Parathyroid adenoma (tissue), 2 donors: ENCODE measurements at regions not wholly inside any gene's neighbourhood (a gene's known extent, or its start where the extent isn't known, plus 50 kb on each side); places are given as distances from the start of the nearest gene placed in this dataset.

Experiments used
- H2AFZ ChIP-seq: fragments of 300-600 bp; sonication (generic); one replicate; pipeline ENCODE4 v1.7.0; 2017; ENCODE audit warnings: antibody characterized with exemption, mild to moderate bottlenecking
- H3K27ac ChIP-seq: fragments of 300-600 bp; sonication (generic); one replicate; pipeline ENCODE4 v1.7.0; 2017
- H3K27me3 ChIP-seq: fragments of 300-600 bp; sonication (generic); one replicate; pipeline ENCODE4 v1.7.0; 2017; ENCODE audit warnings: low read length; ENCODE audit not compliant: control insufficient read depth, insufficient read depth
- H3K36me3 ChIP-seq: fragments of 300-600 bp; sonication (generic); one replicate; pipeline ENCODE4 v1.7.0; 2017; ENCODE audit warnings: low read length; ENCODE audit not compliant: control insufficient read depth, insufficient read depth
- H3K4me1 ChIP-seq: fragments of 300-600 bp; sonication (generic); one replicate; pipeline ENCODE4 v1.7.0; 2017; ENCODE audit warnings: control low read depth
- H3K4me2 ChIP-seq: fragments of 300-600 bp; sonication (generic); one replicate; pipeline ENCODE4 v1.7.0; 2017; ENCODE audit warnings: low read length
- H3K4me3 ChIP-seq: fragments of 300-600 bp; sonication (generic); one replicate; pipeline ENCODE4 v1.7.0; 2017; ENCODE audit warnings: low read depth, low read length
- H3K79me2 ChIP-seq: fragments of 300-600 bp; sonication (generic); one replicate; pipeline ENCODE4 v1.7.0; 2017; ENCODE audit warnings: control low read depth
- H3K9ac ChIP-seq: fragments of 300-600 bp; sonication (generic); one replicate; pipeline ENCODE4 v1.7.0; 2017; ENCODE audit warnings: mild to moderate bottlenecking
- H3K9me3 ChIP-seq: fragments of 300-600 bp; sonication (generic); one replicate; pipeline ENCODE4 v1.7.0; 2017; ENCODE audit warnings: low read length; ENCODE audit not compliant: control insufficient read depth
- CTCF ChIP-seq: fragments of 300-600 bp; sonication (generic); IDR thresholded peaks from one replicate; pipeline ENCODE4 v1.7.0; 2017; ENCODE audit warnings: antibody characterized with exemption, mild to moderate bottlenecking
- donor health status: primary hyperparathyroidism.

GRCh38 chr6:147793871-147794643 is 285.6 kb downstream of the SAMD5 start:
- no peaks in the 10 kb centered on the region for H3K79me2 ChIP-seq
- H2AFZ ChIP-seq = no peak overlapping the region
- TF ChIP-seq CTCF = no peak

GRCh38 chr6:147802459-147802858 is 294.0 kb downstream of the SAMD5 start:
- no peaks in the 10 kb centered on the region for H3K36me3 ChIP-seq
- no peaks in the 10 kb centered on the region for H3K4me1 ChIP-seq
- H3K9ac ChIP-seq = no peak overlapping the region
- no peaks in the 10 kb centered on the region for H3K27me3 ChIP-seq
- TF ChIP-seq CTCF = no peak
- no peak overlapping the region for H2AFZ ChIP-seq
- no peaks in the 10 kb centered on the region for H3K9me3 ChIP-seq
- H3K27ac ChIP-seq = no peak overlapping the region
- H3K4me3 ChIP-seq = no peak overlapping the region
- no peaks in the 10 kb centered on the region for H3K79me2 ChIP-seq
- no peak overlapping the region for H3K4me2 ChIP-seq

More at GRCh38 chr6:147793871-147794643, 285.6 kb downstream of the SAMD5 start:
- Histone ChIP-seq H3K4me2 (no peak overlapping the region), H3K9me3 (no peaks in the 10 kb centered on the region), H3K27me3 (no peaks in the 10 kb centered on the region), H3K4me3 (no peak overlapping the region), H3K27ac (no peak overlapping the region), H3K9ac (no peak overlapping the region), H3K36me3 (no peaks in the 10 kb centered on the region), H3K4me1 (no peaks in the 10 kb centered on the region)

- H2AFZ ChIP-seq = no peak overlapping the region
- H3K36me3 ChIP-seq = no peaks in the 10 kb centered on the region
- H3K27me3 ChIP-seq = no peaks in the 10 kb centered on the region
- H3K4me2 ChIP-seq = no peak overlapping the region
- TF ChIP-seq CTCF = no peak
- no peak overlapping the region for H3K4me3 ChIP-seq
- no peaks in the 10 kb centered on the region for H3K9me3 ChIP-seq
- H3K4me1 ChIP-seq = no peaks in the 10 kb centered on the region
- H3K9ac ChIP-seq = no peak overlapping the region
- H3K27ac ChIP-seq = no peak overlapping the region
- H3K79me2 ChIP-seq = no peaks in the 10 kb centered on the region
These were observed 296.7 kb downstream of the SAMD5 start for GRCh38 chr6:147805155-147805554.

GRCh38 chr6:147806697-147807096 is 298.2 kb downstream of the SAMD5 start:
- Histone ChIP-seq H3K27ac (no peak overlapping the region), H3K27me3 (no peaks in the 10 kb centered on the region), H3K9ac (no peak overlapping the region), H3K79me2 (no peaks in the 10 kb centered on the region), H3K4me2 (no peak overlapping the region), H3K36me3 (no peaks in the 10 kb centered on the region), H3K4me1 (no peaks in the 10 kb centered on the region), H2AFZ (no peak overlapping the region), H3K9me3 (no peaks in the 10 kb centered on the region), H3K4me3 (no peak overlapping the region)
- no peak for TF ChIP-seq CTCF

GRCh38 chr6:147808640-147809039 is 300.1 kb downstream of the SAMD5 start:
- Histone ChIP-seq H3K9me3 (no peaks in the 10 kb centered on the region), H3K27ac (no peak overlapping the region), H3K4me1 (no peaks in the 10 kb centered on the region), H3K79me2 (no peaks in the 10 kb centered on the region), H3K4me2 (no peak overlapping the region), H3K9ac (no peak overlapping the region), H3K4me3 (no peak overlapping the region), H3K27me3 (no peaks in the 10 kb centered on the region), H2AFZ (no peak overlapping the region), H3K36me3 (no peaks in the 10 kb centered on the region)
- no peak for TF ChIP-seq CTCF
